ENCODE measurements at regions not wholly inside any gene's neighbourhood (a gene's known extent, or its start where the extent isn't known, plus 50 kb on each side); places are given as distances from the start of the nearest gene placed in this dataset.
A peak's percentile ranks its signal among the peaks of the same experiment; 100 is the strongest.

DNA sequence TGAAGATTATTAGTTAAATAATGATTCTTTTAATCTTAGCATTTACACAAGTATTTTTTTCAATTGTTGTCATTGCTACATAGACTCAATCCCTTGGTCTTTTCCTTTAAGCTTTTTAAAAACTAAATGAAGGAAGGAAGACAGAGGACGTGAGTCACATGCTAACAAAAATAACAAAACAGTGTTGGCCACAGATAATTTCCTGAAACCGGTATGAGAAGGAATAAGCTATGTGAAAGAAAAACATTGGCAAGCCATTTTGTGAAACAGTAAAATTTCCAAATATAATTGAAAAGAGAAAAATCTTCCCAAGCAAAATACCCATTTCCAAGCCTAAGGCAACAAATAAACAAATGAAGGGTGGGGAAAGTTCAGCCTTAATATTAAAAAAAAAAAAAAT is 223.0 kb downstream of the AHR start:
- no peaks in the 10 kb centered on the region for H3K27me3 ChIP-seq
- 20 to 26% methylated on average over 2 of the region's 2 CpGs for WGBS, 2 donors
- TF ChIP-seq POLR2A (IDR thresholded peaks at IDR 0.05) = no peak
- TF ChIP-seq, protein P1, sequence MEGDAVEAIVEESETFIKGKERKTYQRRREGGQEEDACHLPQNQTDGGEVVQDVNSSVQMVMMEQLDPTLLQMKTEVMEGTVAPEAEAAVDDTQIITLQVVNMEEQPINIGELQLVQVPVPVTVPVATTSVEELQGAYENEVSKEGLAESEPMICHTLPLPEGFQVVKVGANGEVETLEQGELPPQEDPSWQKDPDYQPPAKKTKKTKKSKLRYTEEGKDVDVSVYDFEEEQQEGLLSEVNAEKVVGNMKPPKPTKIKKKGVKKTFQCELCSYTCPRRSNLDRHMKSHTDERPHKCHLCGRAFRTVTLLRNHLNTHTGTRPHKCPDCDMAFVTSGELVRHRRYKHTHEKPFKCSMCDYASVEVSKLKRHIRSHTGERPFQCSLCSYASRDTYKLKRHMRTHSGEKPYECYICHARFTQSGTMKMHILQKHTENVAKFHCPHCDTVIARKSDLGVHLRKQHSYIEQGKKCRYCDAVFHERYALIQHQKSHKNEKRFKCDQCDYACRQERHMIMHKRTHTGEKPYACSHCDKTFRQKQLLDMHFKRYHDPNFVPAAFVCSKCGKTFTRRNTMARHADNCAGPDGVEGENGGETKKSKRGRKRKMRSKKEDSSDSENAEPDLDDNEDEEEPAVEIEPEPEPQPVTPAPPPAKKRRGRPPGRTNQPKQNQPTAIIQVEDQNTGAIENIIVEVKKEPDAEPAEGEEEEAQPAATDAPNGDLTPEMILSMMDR (IDR thresholded peaks at IDR 0.05) = no peak
- no peak for DNase-seq
- H3K4me3 ChIP-seq = no peak overlapping the region
- H3K4me1 ChIP-seq = no peaks in the 10 kb centered on the region
- no peaks in the 10 kb centered on the region for H3K36me3 ChIP-seq (ENCODE audit: low read depth, missing control alignments)
- no peaks in the 10 kb centered on the region for H3K9me3 ChIP-seq
- intact Hi-C loops (cut with DNase I; ENCODE audit: low total_unique reads) = no loop called here
- peak overlapping the region in 1 of 2 donors; percentile 14 for H3K27ac ChIP-seq

DNA sequence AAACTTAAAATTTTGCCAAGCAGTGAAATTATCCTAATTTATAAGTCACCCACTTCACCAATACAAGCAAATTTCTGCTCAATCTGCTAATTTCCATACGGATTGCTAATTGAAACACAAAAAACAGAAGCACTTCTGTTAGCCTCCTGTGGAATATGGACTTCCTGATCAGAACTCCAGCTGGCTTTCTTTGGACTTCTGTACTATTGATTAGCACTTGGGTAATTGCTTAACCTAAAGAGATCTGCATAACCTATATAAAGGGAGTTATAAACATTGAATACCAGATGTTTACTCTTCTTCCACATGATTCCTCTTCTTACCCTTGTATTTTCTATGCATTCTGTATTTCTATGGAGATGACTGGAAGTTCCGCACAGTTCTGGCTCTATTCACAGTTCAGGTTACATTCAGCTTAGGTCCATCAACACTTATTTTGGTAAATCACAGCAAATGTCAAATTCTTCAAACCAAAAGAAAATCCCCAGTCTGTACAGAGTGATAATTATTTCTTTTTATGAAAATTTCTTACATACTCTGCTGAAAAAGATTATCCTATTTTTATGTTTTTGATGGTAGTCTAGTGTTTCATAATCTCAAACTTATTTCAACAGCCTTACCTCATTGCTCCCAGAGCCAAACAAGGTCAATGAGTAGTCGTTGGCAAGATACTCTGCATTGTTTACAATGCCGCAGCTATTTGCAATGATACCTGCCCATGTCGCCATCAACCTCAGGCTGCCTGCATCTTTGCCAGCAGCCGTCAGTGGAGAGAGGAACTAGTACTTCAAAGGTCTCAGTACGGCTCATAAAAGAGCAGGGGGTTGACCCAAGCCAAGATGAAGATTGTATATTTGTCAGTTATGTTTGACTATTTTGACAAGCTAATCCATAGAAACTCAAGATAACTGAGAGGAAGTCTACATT is 225.6 kb downstream of the AHR start:
- H3K27me3 ChIP-seq = no peaks in the 10 kb centered on the region
- H3K4me1 ChIP-seq = no peaks in the 10 kb centered on the region
- intact Hi-C loops (cut with DNase I; ENCODE audit: low total_unique reads) = no loop called here
- H3K36me3 ChIP-seq (ENCODE audit: low read depth, missing control alignments) = no peaks in the 10 kb centered on the region
- no peak overlapping the region for H3K4me3 ChIP-seq
- DNase-seq = no peak
- H3K9me3 ChIP-seq = no peaks in the 10 kb centered on the region
- 60 to 66% methylated on average over 7 of the region's 7 CpGs for WGBS, 2 donors
- H3K27ac ChIP-seq = no peak overlapping the region
- TF ChIP-seq POLR2A (IDR thresholded peaks at IDR 0.05) = no peak
- TF ChIP-seq, protein P1 (IDR thresholded peaks at IDR 0.05) = no peak

DNA sequence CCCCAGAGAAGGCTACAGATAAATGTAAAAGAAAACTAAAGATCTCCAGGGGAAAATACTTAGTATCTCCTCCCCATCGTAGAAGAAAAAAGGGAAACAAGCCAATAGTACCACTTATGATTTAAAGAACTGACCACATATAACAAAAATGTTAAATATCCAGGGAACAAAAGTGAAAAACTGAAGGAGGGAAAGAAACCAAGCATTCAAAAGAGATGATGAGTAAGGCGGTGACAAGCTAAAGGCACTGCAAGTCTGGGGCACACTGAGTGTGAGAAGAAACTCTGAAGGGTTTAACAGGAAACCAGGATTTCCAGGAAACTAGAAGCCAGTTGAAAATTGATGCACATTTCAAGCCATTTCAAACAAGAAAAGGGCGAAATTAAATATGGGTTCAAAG is 226.3 kb downstream of the AHR start:
- intact Hi-C loops (cut with DNase I; ENCODE audit: low total_unique reads) = no loop called here
- no peaks in the 10 kb centered on the region for H3K9me3 ChIP-seq
- H3K27ac ChIP-seq = no peak overlapping the region
- no peak overlapping the region for H3K4me3 ChIP-seq
- no peaks in the 10 kb centered on the region for H3K4me1 ChIP-seq
- H3K36me3 ChIP-seq (ENCODE audit: low read depth, missing control alignments) = no peaks in the 10 kb centered on the region
- WGBS, 2 donors = 71 to 80% methylated on average over 3 of the region's 3 CpGs
- TF ChIP-seq POLR2A (IDR thresholded peaks at IDR 0.05) = no peak
- TF ChIP-seq, protein P1 (IDR thresholded peaks at IDR 0.05) = no peak
- no peak for DNase-seq
- H3K27me3 ChIP-seq = no peaks in the 10 kb centered on the region

DNA sequence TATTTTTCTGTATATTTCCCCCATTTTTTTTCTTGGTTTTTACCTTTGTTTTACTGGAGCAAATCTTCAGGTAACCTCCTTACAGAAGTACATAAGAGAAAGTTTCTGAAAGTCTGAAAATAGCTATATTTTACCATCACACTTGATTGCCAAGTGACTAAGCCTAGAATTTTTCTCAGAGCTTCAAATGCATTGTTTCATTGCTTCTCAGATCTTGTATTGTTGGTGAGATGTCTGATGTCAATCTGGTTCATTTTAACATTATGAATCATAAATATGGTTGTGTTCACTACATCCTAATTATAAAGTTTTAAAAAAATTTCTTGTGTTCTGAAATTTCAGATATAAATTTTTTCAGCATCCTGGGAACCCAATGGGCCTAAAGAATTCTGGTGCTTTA is 228.2 kb downstream of the AHR start:
- Histone ChIP-seq H3K4me3 (no peak overlapping the region), H3K27me3 (no peaks in the 10 kb centered on the region), H3K27ac (no peak overlapping the region), H3K36me3 (ENCODE audit: low read depth, missing control alignments) (no peaks in the 10 kb centered on the region), H3K9me3 (no peaks in the 10 kb centered on the region), H3K4me1 (no peaks in the 10 kb centered on the region)
- intact Hi-C loops (cut with DNase I; ENCODE audit: low total_unique reads) = no loop called here
- TF ChIP-seq POLR2A (IDR thresholded peaks at IDR 0.05) = no peak
- TF ChIP-seq, protein P1 (IDR thresholded peaks at IDR 0.05) = no peak
- no peak for DNase-seq

DNA sequence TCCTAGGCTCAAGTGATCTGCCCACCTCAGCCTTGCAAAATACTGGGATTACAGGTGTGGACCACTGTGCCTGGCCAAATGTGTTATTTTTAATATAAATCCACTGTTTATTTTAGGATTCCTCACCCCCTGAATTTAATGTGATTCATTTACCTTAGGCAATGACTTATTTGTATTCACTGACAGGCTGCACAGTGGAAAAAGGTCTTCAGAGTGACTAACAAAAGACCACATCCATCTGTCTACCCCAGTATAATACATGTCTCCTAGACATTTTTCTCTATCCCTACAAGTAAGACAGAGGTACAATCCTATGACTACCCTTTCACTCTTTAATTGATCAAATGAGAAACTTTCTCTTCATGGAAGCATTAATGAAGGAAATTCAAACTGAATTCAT is 230.2 kb downstream of the AHR start:
- H3K4me3 ChIP-seq = no peak overlapping the region
- H3K27ac ChIP-seq = no peak overlapping the region
- no peaks in the 10 kb centered on the region for H3K4me1 ChIP-seq
- no peaks in the 10 kb centered on the region for H3K27me3 ChIP-seq
- TF ChIP-seq POLR2A (IDR thresholded peaks at IDR 0.05) = no peak
- TF ChIP-seq, protein P1 (IDR thresholded peaks at IDR 0.05) = no peak
- DNase-seq = no peak
- H3K36me3 ChIP-seq (ENCODE audit: low read depth, missing control alignments) = no peaks in the 10 kb centered on the region
- H3K9me3 ChIP-seq = no peaks in the 10 kb centered on the region
- intact Hi-C loops (cut with DNase I; ENCODE audit: low total_unique reads) = no loop called here
